T47D (cell line): ENCODE measurements at regions not wholly inside any gene's neighbourhood (a gene's known extent, or its start where the extent isn't known, plus 50 kb on each side); places are given as distances from the start of the nearest gene placed in this dataset.

Experiments used
- DNase-seq, 2 experiments: peaks; one replicate each; pipeline versions ENCODE4 v3.0.0 to v3.0.0-alpha.2; 2011 to 2012; ENCODE audit warnings: low read depth in 1 of 2, low spot score in 1 of 2
- JUND ChIP-seq: IDR thresholded peaks from 2 replicates; pipeline ENCODE4 v1.6.1; 2012; ENCODE audit warnings: low read depth
- in situ Hi-C: cut with HindIII; loops from 2 replicates; pipeline ENCODE4 v1.10.0; 2016; ENCODE audit warnings: low sequenced_read_pairs, low pct_unique_long_range_greater_than_20kb

- in situ Hi-C loops: no loop called here
- DNase-seq: no peak
- no peak for TF ChIP-seq JUND
Observed at GRCh38 chr10:78326372-78326771, 292.7 kb downstream of the RPS24 start.

- no peak for TF ChIP-seq JUND
- in situ Hi-C loops: no loop called here
- no peak for DNase-seq
Observed at GRCh38 chr10:78327778-78328591, 294.3 kb downstream of the RPS24 start.

DNA sequence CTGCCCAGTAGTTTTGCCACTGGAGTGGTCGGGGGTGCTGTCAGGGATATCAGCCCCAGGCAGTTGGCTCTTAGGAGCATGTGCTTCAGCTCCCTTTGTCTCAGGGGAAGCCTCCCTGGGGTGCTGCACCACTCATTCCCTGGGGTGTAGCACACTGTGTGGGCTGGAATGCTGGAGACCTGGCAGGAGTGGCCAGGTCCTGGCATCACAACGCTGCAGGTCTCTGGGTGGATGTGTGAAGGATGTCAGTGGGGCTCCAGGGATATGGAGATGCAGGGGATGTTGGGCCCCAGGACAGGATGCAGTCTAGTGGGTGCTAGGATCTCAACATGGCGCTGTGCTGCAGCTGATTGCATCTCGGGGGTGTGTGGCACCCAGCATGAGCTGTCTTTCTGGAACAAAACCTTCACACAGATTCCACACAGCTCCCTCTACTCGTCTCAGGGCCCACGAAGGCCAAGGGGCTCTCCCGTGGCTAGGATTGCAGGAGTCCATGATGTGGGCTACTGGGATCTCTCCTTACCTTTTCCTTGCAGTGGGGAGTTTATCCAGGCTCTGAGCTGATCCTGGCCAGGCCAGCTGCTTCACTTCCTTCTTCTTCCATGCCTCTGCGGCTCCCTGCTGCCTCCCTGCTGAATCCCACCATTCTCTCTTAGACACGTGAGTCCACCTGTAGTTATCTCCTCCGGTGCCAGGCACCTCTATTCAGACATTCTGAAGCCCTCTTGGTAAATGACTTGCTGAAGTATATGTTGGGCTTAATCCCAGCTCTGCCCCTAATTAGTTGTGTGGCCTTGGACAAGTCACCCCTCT lies 295.1 kb downstream of the RPS24 start:
- no peak for TF ChIP-seq JUND
- in situ Hi-C loops: no loop called here
- no peak for DNase-seq

- in situ Hi-C loops: no loop called here
- DNase-seq: no peak
- no peak for TF ChIP-seq JUND
Observed at GRCh38 chr10:78330884-78331283, 297.2 kb downstream of the RPS24 start.

GRCh38 chr10:78331391-78331922 lies 297.8 kb downstream of the RPS24 start:
- no peak for TF ChIP-seq JUND
- no peak for DNase-seq
- in situ Hi-C loops: no loop called here

GRCh38 chr10:78332012-78332411 lies 298.3 kb downstream of the RPS24 start:
- no peak for TF ChIP-seq JUND
- DNase-seq: no peak
- in situ Hi-C loops: no loop called here

DNA sequence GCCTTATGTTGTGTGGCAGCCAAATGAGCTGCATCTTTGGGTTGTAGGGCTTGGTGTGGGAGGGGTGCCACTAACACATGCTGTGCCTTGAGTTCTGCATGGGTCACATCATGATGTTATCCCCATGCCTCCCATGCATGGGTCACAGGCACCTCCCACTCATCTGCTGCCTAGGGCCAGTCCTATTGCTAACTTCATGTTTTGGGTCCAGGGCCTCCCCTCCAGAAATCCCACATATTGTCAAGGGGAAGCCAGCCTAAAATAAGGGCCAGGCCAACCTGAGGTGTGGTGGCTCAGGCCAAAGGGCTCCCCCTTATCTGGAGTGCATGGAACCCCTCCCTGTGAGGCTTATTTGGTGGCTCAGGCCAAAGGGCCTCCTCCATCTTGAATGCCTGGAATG lies 299.0 kb downstream of the RPS24 start:
- DNase-seq: no peak
- in situ Hi-C loops: no loop called here
- TF ChIP-seq JUND: no peak

- TF ChIP-seq JUND: no peak
- DNase-seq: no peak
- in situ Hi-C loops: no loop called here
Observed at GRCh38 chr10:78333362-78334143, 299.9 kb downstream of the RPS24 start.

- no peak for TF ChIP-seq JUND
- DNase-seq: no peak
- in situ Hi-C loops: no loop called here
Observed at GRCh38 chr10:78335371-78335690, 301.7 kb downstream of the RPS24 start.

DNA sequence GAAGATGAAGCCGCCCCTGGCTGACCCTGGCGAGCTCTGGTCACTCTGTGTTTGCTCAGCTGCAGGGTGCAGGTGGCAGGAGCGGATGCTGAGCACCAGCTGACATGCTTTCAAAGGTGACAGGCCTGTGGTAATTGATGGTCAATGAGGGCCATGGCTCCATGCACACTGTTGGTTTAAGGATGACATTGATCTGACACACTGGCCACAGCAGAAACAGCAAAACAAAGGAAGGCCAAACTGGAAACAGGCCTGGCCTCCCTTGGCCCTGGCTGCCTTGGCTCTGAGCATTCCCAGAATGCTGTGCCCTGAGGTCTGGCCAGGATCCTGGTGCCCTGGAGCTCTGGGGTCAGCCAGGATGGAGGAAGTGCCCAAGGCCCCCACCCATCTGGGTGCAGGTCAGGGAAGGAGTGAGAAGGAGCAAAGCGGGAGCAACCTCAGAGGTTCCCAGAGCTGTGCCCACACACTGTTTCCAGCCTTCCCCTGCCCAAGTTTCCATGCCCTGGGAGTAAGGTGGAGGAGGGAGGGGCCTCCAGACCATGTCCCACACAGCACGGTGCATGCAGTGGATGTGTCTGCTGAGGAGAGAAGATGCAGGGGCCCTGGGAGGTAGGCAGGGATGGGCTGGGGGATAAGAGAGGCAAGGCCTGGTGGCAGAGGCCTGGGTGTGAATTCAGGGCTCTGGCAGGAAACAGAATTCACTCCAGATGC lies 302.2 kb downstream of the RPS24 start:
- peak in 1 of 2 experiments; percentile 21 for DNase-seq
- TF ChIP-seq JUND: no peak
- in situ Hi-C loops: no loop called here

GRCh38 chr10:78336402-78336791 lies 302.7 kb downstream of the RPS24 start:
- in situ Hi-C loops: no loop called here
- TF ChIP-seq JUND: no peak
- no peak for DNase-seq

DNA sequence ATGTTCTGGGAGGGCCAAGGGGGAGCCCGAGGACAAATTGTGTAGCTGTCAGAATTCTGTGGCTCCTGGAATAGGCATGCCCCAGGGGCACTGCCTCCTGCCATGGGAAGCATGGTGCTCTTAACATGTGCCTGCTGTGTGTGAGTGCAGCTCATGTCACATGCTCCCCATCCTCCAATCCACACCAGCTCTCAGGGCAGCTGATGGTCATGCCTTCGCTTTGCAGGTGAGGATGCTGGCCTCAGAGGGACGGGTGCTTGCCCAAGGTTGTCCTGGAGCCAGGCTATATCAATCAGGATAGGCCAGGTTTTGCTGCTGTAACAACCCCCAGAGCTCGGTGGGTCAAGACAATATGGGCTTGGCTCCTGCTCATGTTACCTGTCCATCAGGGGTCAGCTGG lies 303.4 kb downstream of the RPS24 start:
- TF ChIP-seq JUND: no peak
- no peak for DNase-seq
- in situ Hi-C loops: no loop called here
